Heart left ventricle (tissue), 16 donors: ENCODE measurements at regions not wholly inside any gene's neighbourhood (a gene's known extent, or its start where the extent isn't known, plus 50 kb on each side); places are given as distances from the start of the nearest gene placed in this dataset.

Experiments
- ATAC-seq, 4 donors: fragments of 200-7000 bp; cut with Tn5 transposase; one replicate each; pipeline ENCODE4 v1.9.1; 2020 to 2022; ENCODE audit warnings: moderate library complexity in 4 of 4, mild to moderate bottlenecking in 3 of 4, moderate number of reproducible peaks in 1 of 4
- DNase-seq, 5 donors: peaks; one replicate each; pipeline ENCODE4 v3.0.0-alpha.2; 2020
- H3K27ac ChIP-seq, 12 donors: fragments of 200-600 bp; sonication (generic) in 4 of 12; one replicate each; pipeline versions ENCODE4 v1.5.0 to v1.8.0; 2016 to 2022; ENCODE audit warnings: mild to moderate bottlenecking in 2 of 12
- H3K27me3 ChIP-seq, 9 donors: fragments of 200-600 bp; sonication (generic) in 2 of 9; one replicate each; pipeline versions ENCODE4 v1.5.1 to v1.8.0; 2016 to 2022; ENCODE audit warnings: mild to moderate bottlenecking in 3 of 9
- H3K36me3 ChIP-seq, 9 donors: fragments of 200-600 bp; sonication (generic) in 2 of 9; one replicate each; pipeline versions ENCODE4 v1.5.0 to v1.8.0; 2018 to 2022; ENCODE audit warnings: mild to moderate bottlenecking in 2 of 9
- H3K4me1 ChIP-seq, 12 donors: fragments of 200-600 bp; sonication (generic) in 4 of 12; one replicate each; pipeline versions ENCODE4 v1.5.0 to v1.8.0; 2016 to 2022; ENCODE audit warnings: mild to moderate bottlenecking in 3 of 12
- H3K4me3 ChIP-seq, 12 donors: fragments of 200-600 bp; sonication (generic) in 4 of 12; one replicate each; pipeline versions ENCODE4 v1.5.0 to v1.8.0; 2017 to 2022; ENCODE audit warnings: mild to moderate bottlenecking in 9 of 12, moderate library complexity in 4 of 12
- H3K9me3 ChIP-seq, 12 donors: fragments of 200-600 bp; sonication (generic) in 4 of 12; one replicate each; pipeline versions ENCODE4 v1.5.0 to v1.8.0; 2016 to 2022; ENCODE audit warnings: mild to moderate bottlenecking in 1 of 12
- CTCF ChIP-seq, 12 donors: fragments of 200-600 bp; sonication (generic) in 4 of 12; IDR thresholded peaks; one replicate each; pipeline versions ENCODE4 v1.5.0 to v1.8.0; 2018 to 2022; ENCODE audit warnings: antibody characterized with exemption in 12 of 12, mild to moderate bottlenecking in 5 of 12
- POLR2A ChIP-seq, 2 donors: fragments of 450-650 bp; IDR thresholded peaks; one replicate each; pipeline ENCODE4 v1.6.1; 2017; ENCODE audit warnings: antibody characterized with exemption in 2 of 2, mild to moderate bottlenecking in 2 of 2, moderate library complexity in 2 of 2
- WGBS, 4 donors: extraction: QIAGEN DNeasy Blood & Tissue Kit in 2 of 4; methylation state at CpG; one replicate each; pipeline versions ENCODE4 v1.1.5 to v1.1.7; 2013 to 2018; 5-methylcytosine and 5-hydroxymethylcytosine counted together
- intact Hi-C, 10 donors: fragments of 100-400 bp; cut with DNase I; formaldehyde crosslinking; loops; one replicate each; pipeline versions ENCODE4 v1.11.1 to v1.14.2; 2022
- donor health status: ischemic (EF 13 %, LVEDD 7.1; RV severe dilation, severe dysfunction).
- donor health status: healthy with polysubstance abuse.
- donor health status: DM: no; HTN: yes; CAD: no.
- donor health status: DM: no; HTN: no; CAD: no.
- donor health status: ischemic (EF 25% LVEDD 6.9; RV normal size, moderate dysfunction).
- donor health status: ischemic (EF 25% LVEDD 5.7; RV mildly dilated, moderate dysfunction).
- donor health status: healthy.
- donor health status: DM: yes; HTN: yes; CAD: no.
- donor health status: ischemic (EF 35%, LVEDD 5.7; RV mildly dilated, moderate dysfunction).
- donor health status: nonischemic (EF 11% LVEDD 7.7; RV severe dilation, severe dysfunction).
- donor health status: DM: yes; HTN: yes; CAD: no.
- donor health status: PGD.
- donor health status: ischemic (EF 29% LVEDD 5.4; RV normal size, mild dysfunction).
- donor health status: nonischemic (EF 23%, LVEDD 6.1; RV moderate dilation, normal function).

GRCh38 chr4:30929649-30930048 lies 209.5 kb downstream of the PCDH7 start:
- TF ChIP-seq CTCF (IDR thresholded peaks at IDR 0.05) (no peak), POLR2A (IDR thresholded peaks at IDR 0.05) (no peak)
- H3K9me3 ChIP-seq, result no peaks in the 10 kb centered on the region
- no peak overlapping the region for H3K27ac ChIP-seq
- H3K4me3 ChIP-seq, result no peak overlapping the region
- no peaks in the 10 kb centered on the region for H3K27me3 ChIP-seq
- ATAC-seq (no peak), DNase-seq (no peak)
- WGBS, 4 donors, result 93 to 96% (median 96%) methylated on average over 2 of the region's 2 CpGs
- no peaks in the 10 kb centered on the region for H3K36me3 ChIP-seq
- peaks cover 0 to 5% (median 0%) of the 10 kb centered on the region in 12 donors for H3K4me1 ChIP-seq
- intact Hi-C loops, result loop anchor here in 2 of 10 donors (10.0 kb wide), 2 partner anchors 85 to 205 kb away; partner anchors contain the start of gene PCDH7 (in 1 of the 2)

GRCh38 chr4:30930276-30930675 lies 210.1 kb downstream of the PCDH7 start:
- Histone ChIP-seq H3K27me3 (no peaks in the 10 kb centered on the region), H3K9me3 (no peaks in the 10 kb centered on the region), H3K4me1 (peaks cover 0 to 5% (median 0%) of the 10 kb centered on the region in 12 donors), H3K36me3 (no peaks in the 10 kb centered on the region), H3K4me3 (no peak overlapping the region), H3K27ac (no peak overlapping the region)
- no peak for ATAC-seq
- intact Hi-C loops, result loop anchor here in 2 of 10 donors (10.0 kb wide), 2 partner anchors 85 to 205 kb away; partner anchors contain the start of gene PCDH7 (in 1 of the 2)
- 78 to 87% (median 82%) methylated on average over 4 of the region's 4 CpGs for WGBS, 4 donors
- DNase-seq, result no peak
- TF ChIP-seq POLR2A (IDR thresholded peaks at IDR 0.05) (no peak), CTCF (IDR thresholded peaks at IDR 0.05) (no peak)

DNA sequence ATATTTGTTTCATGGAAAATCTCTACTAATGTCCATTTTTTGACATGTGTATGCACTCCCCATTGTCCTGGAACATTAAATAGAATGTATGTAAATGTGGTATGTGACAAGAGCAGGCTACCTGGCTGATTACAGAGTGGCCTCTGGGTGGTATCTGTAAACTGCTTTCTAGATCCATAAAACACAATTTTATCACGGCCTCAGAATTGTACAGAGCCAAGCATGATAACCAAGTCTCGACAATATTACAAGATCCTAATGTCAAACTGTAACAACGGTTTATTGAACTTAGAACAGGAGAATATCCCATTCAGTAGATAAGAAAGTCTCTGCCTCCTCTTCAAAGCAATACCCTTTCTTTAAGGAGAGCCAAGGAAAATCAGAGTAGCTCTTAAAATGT lies 212.4 kb downstream of the PCDH7 start:
- Histone ChIP-seq H3K4me1 (peaks cover 0 to 5% (median 0%) of the 10 kb centered on the region in 12 donors), H3K9me3 (no peaks in the 10 kb centered on the region), H3K36me3 (no peaks in the 10 kb centered on the region), H3K27ac (no peak overlapping the region), H3K27me3 (no peaks in the 10 kb centered on the region), H3K4me3 (no peak overlapping the region)
- intact Hi-C loops, result loop anchor here in 2 of 10 donors (10.0 kb wide), 2 partner anchors 88 to 208 kb away; partner anchors contain the start of gene PCDH7 (in 1 of the 2)
- 50 to 63% (median 57%) methylated on average over 3 of the region's 3 CpGs for WGBS, 4 donors
- TF ChIP-seq CTCF (IDR thresholded peaks at IDR 0.05) (no peak), POLR2A (IDR thresholded peaks at IDR 0.05) (no peak)
- ATAC-seq (no peak), DNase-seq (no peak)

DNA sequence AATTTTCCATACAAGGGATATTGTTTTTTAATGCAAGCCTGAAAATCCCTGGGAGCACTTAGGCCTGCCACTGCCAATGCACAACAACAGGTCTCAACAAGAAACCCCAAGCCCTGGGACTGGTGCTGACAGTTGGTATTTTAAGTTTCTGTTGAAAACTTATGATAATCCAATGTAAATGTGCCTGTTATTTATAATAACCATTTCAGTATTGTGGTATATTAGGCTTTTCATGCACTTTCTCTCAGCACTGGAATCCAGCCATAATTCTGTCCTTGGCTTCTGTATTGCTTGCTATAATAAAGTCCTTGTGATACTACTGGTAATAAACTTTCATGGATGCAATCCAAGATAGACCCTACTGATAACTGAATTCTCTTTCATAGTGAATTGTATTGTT lies 218.9 kb downstream of the PCDH7 start:
- peaks cover 0 to 13% (median 0%) of the 10 kb centered on the region in 12 donors for H3K4me1 ChIP-seq
- no peak for TF ChIP-seq CTCF (IDR thresholded peaks at IDR 0.05)
- TF ChIP-seq POLR2A (IDR thresholded peaks at IDR 0.05), result no peak
- H3K27ac ChIP-seq, result peak overlapping the region in 1 of 12 donors; percentile 11
- H3K4me3 ChIP-seq, result no peak overlapping the region
- intact Hi-C loops, result loop anchor here in 2 of 10 donors (10.0 kb wide), 2 partner anchors 94 to 214 kb away; partner anchors contain the start of gene PCDH7 (in 1 of the 2)
- no peaks in the 10 kb centered on the region for H3K9me3 ChIP-seq
- H3K27me3 ChIP-seq, result no peaks in the 10 kb centered on the region
- no peaks in the 10 kb centered on the region for H3K36me3 ChIP-seq
- DNase-seq (no peak), ATAC-seq (peak in 2 of 4 donors; percentile 30 to 38)
